SJCRH30 (cell line): ENCODE measurements at regions not wholly inside any gene's neighbourhood (a gene's known extent, or its start where the extent isn't known, plus 50 kb on each side); places are given as distances from the start of the nearest gene placed in this dataset.
A peak's percentile ranks its signal among the peaks of the same experiment; 100 is the strongest.
"Not testable (repeated sequence)": the region's sequence is repeated elsewhere in the genome, so short reads cannot be mapped to it uniquely, and the experiment has no call there.

Experiments used
- DNase-seq, 2 experiments: peaks; one replicate each; pipeline ENCODE4 v3.0.0-alpha.2; 2015 to 2020
- H3K27ac ChIP-seq: fragments of 250-450 bp; sonication (Bioruptor Pico); 2 replicates; pipeline ENCODE4 v1.5.1; 2020; ENCODE audit warnings: mild to moderate bottlenecking, moderate library complexity
- H3K27me3 ChIP-seq: fragments of 250-450 bp; sonication (Bioruptor Pico); 2 replicates; pipeline ENCODE4 v1.5.1; 2020; ENCODE audit warnings: mild to moderate bottlenecking, moderate library complexity
- H3K36me3 ChIP-seq: fragments of 250-450 bp; sonication (Bioruptor Pico); 2 replicates; pipeline ENCODE4 v1.5.1; 2020; ENCODE audit warnings: mild to moderate bottlenecking, moderate library complexity
- H3K4me1 ChIP-seq: fragments of 250-450 bp; sonication (Bioruptor Pico); 2 replicates; pipeline ENCODE4 v1.5.1; 2020; ENCODE audit warnings: mild to moderate bottlenecking, moderate library complexity
- H3K4me3 ChIP-seq: fragments of 250-450 bp; sonication (Bioruptor Pico); 2 replicates; pipeline ENCODE4 v1.5.1; 2020; ENCODE audit warnings: mild to moderate bottlenecking, moderate library complexity
- H3K9me3 ChIP-seq: fragments of 250-450 bp; sonication (Bioruptor Pico); replicated peaks from 2 replicates; pipeline ENCODE4 v1.5.1; 2020; ENCODE audit warnings: mild to moderate bottlenecking, moderate library complexity

DNA sequence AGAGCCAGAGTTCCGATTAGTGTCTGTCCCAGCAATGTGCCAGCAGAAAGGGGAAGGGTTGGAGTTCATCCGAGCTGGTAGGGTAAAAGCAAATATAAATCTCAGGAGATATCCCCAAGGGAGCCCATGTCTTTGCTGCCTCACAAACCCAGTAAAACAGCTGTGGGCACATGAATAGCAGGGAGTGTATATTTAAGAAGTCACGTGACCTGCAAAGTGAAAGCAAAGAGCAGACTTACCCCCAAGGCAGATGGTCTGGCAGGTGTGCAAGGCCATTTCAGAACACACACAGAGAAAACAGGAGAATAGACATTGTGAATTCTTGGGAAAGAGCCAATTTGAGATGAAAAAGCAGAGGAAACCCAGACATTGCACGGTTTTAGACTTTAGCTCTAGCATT, 653.4 kb downstream of the TGIF2LX start:
- H3K36me3 ChIP-seq, H3K4me1 ChIP-seq, H3K27me3 ChIP-seq, H3K27ac ChIP-seq, DNase-seq, H3K9me3 ChIP-seq: not testable (repeated sequence)
- H3K4me3 ChIP-seq, result 0 out of 2 replicates have a peak overlapping the region, but pooled peaks have one; percentile 18

DNA sequence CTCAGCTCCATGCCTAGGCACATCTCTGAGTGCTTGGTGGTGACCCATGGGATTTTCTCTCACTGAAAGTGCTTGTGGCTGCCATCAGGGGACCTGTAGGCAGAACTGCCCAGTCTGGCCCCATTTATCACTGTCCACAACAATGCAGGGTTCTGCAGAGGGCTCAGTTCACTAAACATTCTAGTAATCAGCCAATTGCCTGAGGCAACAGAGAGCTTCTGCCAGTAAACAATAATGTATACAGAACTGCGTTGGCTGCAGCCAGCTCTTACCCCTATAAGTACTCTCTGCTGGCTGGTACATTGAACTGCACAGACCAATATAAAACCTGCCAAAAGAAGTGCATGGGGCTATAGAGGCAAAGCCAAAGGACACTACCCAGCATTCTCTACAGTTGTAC, 680.2 kb downstream of the TGIF2LX start:
- DNase-seq, H3K9me3 ChIP-seq, H3K27me3 ChIP-seq, H3K27ac ChIP-seq, H3K4me3 ChIP-seq, H3K36me3 ChIP-seq, H3K4me1 ChIP-seq: not testable (repeated sequence)

DNA sequence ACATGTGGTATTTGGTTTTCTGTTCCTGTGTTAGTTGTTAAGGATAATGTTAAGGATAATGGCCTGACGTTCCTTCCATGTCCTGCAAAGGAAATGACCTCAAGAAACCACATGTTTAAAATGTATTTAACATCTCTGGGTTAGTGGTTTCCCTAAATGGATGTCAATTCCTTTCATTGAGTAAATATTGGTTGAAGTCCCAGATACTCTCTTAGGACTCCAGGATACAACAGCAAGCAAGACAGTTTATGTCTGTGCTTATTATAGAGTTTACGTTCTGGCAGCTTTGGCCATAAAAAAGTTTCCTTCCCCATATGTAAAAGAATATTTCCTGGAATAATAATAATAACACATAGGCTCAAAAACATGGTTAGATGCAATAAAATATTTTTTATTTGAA, 684.0 kb downstream of the TGIF2LX start:
- not testable (repeated sequence) for H3K36me3 ChIP-seq, DNase-seq, H3K4me1 ChIP-seq, H3K27me3 ChIP-seq, H3K27ac ChIP-seq, H3K4me3 ChIP-seq, H3K9me3 ChIP-seq

DNA sequence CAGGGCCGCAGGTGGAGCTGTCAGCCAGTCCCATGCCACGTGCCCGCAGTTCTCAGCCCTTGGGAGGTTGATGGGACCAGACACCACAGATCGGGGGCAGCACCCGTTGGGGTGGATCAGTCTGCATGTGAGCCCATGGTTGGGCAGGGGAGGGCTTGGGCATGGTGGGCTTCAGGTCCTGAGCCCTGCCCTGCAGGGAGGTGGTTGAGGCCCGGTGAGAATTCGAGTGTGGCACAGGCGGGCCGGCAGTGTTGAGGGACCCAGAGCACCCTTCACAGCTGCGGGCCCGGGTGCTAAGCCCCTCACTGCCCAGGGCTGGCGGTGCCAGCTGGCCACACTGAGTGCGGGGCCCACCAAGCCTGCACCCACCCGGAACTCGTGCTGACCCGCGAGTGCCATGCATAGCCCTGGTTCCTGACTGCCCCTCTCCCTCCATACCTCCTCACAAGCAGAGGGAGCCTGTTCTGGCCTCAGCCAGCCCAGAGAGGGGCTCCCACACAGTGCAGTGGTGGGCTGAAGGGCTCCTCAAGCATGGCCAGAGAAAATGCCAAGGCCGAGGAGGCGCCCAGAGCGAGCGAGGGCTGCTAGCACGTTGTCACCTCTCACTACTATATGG, 696.1 kb downstream of the TGIF2LX start:
- no peaks in the 10 kb centered on the region for H3K36me3 ChIP-seq
- no peak overlapping the region for H3K4me3 ChIP-seq
- H3K4me1 ChIP-seq, result no peaks in the 10 kb centered on the region
- H3K27ac ChIP-seq, result no peak overlapping the region
- H3K9me3 ChIP-seq, result no peaks in the 10 kb centered on the region
- H3K27me3 ChIP-seq, result no peaks in the 10 kb centered on the region
- DNase-seq, result no peak

DNA sequence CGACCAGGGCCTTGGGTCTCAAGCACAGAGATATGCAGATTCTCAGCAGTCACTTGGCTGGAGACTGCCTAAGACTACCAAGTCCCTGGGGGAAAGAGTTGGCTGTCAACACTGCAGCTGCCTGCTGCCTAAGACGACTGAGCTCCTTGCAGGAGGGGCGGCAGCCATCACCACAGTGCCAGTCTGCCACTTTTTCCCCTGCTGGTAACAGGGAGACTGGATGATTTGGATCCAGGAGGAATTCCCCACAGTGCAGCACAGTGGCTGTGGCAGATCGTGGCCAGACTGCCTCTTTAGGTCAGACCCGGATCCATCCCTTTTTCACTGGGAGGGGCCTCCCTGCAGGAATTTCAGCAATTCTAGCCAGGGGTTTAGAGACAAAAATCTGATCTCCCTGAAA, 743.5 kb downstream of the TGIF2LX start:
- H3K9me3 ChIP-seq, H3K27ac ChIP-seq, H3K4me3 ChIP-seq, H3K27me3 ChIP-seq, H3K36me3 ChIP-seq, H3K4me1 ChIP-seq: not testable (repeated sequence)
- peak; percentile 55 to 65 for DNase-seq

DNA sequence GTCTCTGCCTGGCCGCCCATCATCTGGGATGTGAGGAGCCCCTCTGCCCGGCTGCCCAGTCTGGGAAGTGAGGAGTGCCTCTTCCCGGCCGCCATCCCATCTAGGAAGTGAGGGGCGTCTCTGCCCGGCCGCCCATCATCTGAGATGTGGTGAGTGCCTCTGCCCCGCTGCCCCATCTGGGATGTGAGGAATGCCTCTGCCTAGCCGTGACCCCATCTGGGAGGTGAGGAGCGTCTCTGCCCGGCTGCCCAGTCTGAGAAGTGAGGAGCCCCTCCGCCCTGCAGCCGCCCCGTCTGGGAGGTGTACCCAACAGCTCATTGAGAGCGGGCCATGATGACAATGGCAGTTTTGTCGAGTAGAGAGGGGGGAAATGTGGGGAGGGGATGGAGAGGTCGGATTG, 721.1 kb upstream of the PABPC5 start:
- not testable (repeated sequence) for DNase-seq

DNA sequence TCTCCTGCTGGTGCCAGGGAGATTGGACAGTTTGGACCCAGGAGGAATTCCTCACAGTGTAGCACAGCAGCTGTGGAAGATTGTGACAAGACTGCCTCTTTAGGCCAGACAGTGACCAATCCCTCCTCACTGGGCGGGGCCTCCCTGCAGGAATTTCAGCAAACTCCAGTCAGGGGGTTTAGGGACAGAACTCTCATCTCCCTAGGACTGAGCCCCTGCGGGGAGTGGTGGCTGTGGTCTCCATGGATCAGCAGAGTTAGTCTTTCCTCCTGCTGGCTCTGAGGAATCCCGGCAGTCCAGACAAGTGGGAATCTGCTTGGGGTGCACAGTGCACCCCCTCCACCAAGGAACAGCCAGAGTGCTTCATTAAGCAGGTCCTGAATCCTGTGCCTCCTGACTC, 697.1 kb upstream of the PABPC5 start:
- H3K27ac ChIP-seq, H3K36me3 ChIP-seq, H3K4me1 ChIP-seq, DNase-seq, H3K27me3 ChIP-seq, H3K9me3 ChIP-seq, H3K4me3 ChIP-seq: not testable (repeated sequence)

More for the DNA sequence above, 721.1 kb upstream of the PABPC5 start:
- H3K36me3 ChIP-seq, H3K27ac ChIP-seq, H3K4me1 ChIP-seq, H3K4me3 ChIP-seq, H3K27me3 ChIP-seq, H3K9me3 ChIP-seq: not testable (repeated sequence)

DNA sequence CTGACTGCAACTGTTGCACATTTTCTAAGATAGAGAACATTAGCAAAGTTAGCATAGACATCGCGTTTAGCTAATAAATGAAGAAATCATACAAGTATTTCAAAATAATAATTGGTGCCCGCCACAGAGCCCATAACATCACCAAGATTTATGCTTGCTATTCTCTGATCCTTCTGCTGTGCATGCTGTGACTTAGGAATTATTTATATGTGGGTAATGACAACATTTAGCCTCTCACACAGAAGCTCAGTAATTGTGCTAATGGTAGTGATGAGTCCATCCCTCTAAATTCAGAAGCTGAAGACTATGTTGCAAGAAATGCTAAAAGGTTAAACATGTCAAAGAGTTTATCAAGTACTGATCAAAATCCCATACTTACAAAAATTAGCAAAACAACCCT, 677.0 kb upstream of the PABPC5 start:
- H3K36me3 ChIP-seq, H3K27me3 ChIP-seq, H3K4me1 ChIP-seq, H3K4me3 ChIP-seq, H3K9me3 ChIP-seq: not testable (repeated sequence)
- DNase-seq, result peak in 1 of 2 experiments; percentile 1
- H3K27ac ChIP-seq, result peak overlapping the region; percentile 74

DNA sequence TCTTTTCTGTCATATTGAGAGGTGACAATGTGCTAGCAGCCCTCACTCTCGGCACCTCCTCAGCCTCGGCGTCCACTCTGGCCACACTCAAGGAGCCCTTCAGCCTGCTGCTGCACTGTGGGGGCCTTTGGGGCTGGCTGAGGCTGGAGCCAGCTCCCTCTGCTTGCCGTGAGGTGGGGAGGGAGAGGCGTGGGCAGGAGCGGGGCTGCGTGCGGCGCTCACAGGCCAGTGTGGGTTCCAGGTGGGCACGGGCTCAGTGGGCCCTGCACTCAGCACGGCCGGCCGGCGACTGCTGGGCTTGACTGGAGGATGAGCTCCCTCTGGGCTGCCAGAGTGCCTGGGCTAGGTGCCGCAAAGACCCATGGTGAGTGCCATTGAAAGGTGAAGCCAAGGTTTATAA, 669.2 kb upstream of the PABPC5 start:
- H3K27ac ChIP-seq, H3K4me1 ChIP-seq, H3K4me3 ChIP-seq, H3K27me3 ChIP-seq, H3K9me3 ChIP-seq, DNase-seq, H3K36me3 ChIP-seq: not testable (repeated sequence)

DNA sequence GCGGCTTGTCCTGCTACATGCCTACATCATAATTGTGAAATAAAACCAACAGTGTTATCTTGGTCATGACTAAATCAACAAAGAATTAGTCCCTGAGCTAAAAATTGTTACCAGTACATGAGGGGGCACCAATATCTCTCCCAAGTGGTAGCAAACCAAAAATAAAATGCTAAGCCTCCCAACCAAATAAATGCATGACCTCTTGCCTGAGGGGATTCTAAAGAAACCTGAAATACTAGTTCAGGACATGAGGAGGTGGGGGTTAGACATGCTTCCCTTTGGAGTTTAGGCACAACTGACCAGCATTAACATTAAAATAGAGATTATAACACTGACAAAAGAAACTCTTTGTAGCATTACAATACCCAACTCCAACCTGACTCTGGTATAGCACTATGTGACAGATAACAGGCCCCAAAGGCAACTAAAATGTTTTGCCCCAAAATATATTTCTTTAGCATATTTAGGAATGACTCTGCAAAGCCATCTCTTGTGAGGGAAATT, 654.3 kb upstream of the PABPC5 start:
- not testable (repeated sequence) for H3K27ac ChIP-seq, H3K4me1 ChIP-seq, H3K4me3 ChIP-seq, H3K27me3 ChIP-seq, H3K36me3 ChIP-seq, H3K9me3 ChIP-seq, DNase-seq
